ENCODE measurements at regions not wholly inside any gene's neighbourhood (a gene's known extent, or its start where the extent isn't known, plus 50 kb on each side); places are given as distances from the start of the nearest gene placed in this dataset.
"Not testable (repeated sequence)": the region's sequence is repeated elsewhere in the genome, so short reads cannot be mapped to it uniquely, and the experiment has no call there.

DNA sequence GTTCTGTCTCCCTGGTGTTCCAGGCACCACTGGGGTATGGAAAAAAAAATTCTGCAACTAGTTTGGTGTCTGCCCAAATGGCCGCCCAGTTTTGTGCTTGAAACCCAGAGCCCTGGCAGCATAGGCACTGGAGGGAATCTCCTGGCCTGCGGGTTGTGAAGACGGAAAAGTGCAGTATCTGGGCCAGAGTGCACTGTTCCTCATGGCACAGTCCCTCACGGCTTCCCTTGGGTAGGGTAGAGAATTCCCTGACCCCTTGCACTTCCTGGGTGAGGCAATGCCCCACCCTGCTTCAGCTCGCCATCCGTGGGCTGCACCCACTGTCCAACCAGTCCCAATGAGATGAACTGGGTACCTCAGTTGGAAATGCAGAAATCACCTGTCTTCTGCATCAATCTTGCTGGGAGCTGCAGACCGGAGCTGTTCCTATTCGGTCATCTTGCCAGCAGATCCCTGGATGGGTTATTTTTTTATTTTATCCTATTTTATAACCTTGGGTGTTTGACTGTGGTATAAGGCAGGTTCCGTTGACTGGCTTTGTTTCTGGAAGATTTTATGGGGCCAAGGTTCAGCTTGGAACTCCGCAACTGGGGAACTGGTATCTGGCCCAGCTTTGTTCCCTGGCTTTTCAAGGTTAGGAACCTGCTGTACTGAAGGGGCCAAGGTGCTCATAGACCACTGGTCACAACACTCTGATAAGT is 59.5 kb upstream of the IRAK1BP1 start:
- not testable (repeated sequence) for DNase-seq (ENCODE audit: low spot score)

DNA sequence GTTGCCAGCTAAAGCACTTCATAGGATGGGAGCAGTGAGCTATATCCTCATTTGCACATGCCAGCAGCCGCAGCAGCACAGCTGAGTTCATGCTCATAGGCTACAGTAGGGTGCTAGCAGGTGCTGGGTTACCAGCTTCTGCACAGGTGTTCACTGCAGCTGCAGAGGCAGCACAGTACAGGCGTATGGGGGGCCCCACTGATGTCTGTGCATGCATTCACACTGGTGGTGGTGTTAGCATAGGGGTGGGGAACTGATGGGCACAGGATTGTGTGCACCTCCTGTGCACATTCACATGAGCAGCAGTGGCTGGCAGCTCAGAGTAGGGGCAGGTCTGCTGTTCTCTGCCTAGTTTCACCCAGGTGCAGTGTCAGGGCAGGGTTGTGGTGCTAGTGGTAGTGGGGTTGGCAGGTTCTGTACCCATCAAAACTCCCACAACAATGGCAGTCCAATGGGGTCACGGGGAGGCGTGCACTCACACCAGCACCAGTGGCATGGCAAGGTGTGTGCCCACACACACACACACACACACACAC is 58.9 kb upstream of the IRAK1BP1 start:
- no peak for DNase-seq (ENCODE audit: low spot score)

DNA sequence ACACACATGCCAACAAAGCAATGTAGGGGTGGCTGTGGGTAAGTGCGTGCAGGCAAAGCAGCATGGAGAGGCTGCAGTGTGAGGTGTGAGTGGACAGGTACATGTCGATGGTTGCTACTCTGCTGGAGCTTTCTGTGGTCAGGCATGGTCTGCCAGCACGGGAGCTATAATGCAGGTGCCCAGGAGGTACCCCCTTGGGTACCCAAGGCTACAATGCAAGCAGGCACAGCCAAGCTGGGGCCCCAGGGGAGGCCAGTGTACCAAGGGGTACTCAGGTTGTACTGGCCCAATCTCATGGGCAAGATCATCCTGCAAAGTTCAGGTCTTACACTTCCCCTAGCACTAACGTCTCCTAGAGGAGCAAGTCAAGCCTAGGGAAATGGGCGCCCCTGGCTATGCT is 58.4 kb upstream of the IRAK1BP1 start:
- no peak for DNase-seq (ENCODE audit: low spot score)

DNA sequence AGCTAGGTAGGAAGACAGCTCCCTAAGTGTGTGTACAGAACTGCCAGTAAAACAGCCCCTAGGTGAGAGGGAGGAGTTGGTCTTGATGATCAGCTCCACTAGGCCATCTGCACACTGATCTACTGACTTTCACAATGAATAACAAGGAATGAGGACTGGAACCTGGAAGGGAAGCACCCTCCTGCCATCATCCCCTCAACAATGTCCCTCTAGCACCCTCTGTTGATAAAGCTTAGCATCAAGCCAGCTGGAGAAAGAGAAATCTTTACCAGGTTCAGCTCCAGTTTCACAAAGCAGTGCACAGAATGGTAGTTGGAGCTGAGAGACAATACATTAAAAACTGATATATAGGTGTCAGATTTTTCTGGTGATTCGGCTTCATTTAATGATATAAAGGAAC is 57.2 kb upstream of the IRAK1BP1 start:
- DNase-seq (ENCODE audit: low spot score): peak; percentile 29

DNA sequence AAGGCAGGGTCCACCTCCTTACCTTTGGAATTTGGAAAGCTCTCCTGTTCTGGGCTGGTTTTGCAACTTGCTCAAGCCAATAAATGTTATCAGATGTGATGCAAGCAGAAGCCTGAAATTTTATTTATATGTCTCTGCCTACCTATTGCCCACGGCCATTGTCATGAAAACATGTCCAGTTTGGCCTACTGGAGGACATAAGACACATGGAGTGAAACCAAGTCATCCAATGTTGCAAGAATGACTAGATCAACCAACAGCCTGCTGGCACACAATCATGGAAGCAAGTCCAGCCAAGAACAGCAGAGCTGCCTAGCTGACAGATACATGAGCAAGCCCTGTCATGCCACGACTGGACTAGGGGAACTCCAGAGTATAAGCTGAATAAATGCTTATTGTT is 56.7 kb upstream of the IRAK1BP1 start:
- DNase-seq (ENCODE audit: low spot score): no peak

Measured in hepatic stellate cell (primary cell).